ENCODE measurements at regions not wholly inside any gene's neighbourhood (a gene's known extent, or its start where the extent isn't known, plus 50 kb on each side); places are given as distances from the start of the nearest gene placed in this dataset.

GRCh38 chr16:49195237-49195548 lies 86.4 kb downstream of the CBLN1 start:
- no peak for TF ChIP-seq CTCF (IDR thresholded peaks at IDR 0.05 in 4 of 5, conservative IDR thresholded peaks at IDR 0.05 in 1 of 5)
- TF ChIP-seq POLR2A (IDR thresholded peaks at IDR 0.05), result no peak

Measured in gastrocnemius medialis (tissue), 4 donors.